ENCODE measurements at regions not wholly inside any gene's neighbourhood (a gene's known extent, or its start where the extent isn't known, plus 50 kb on each side); places are given as distances from the start of the nearest gene placed in this dataset.
A peak's percentile ranks its signal among the peaks of the same experiment; 100 is the strongest.

GRCh38 chr12:88650715-88651114 is 70.4 kb upstream of the KITLG start:
- Histone ChIP-seq H3K79me2 (ENCODE audit: insufficient read depth, low read length) (no peaks in the 10 kb centered on the region), H3K27ac (ENCODE audit: low read depth in 1 of 2, low read length in 2 of 2) (no peak overlapping the region), H3K36me3 (replicated peaks in 1 of 2; ENCODE audit: control insufficient read depth in 1 of 2, insufficient read depth in 2 of 2, low read length in 2 of 2) (no peaks in the 10 kb centered on the region), H4K20me1 (ENCODE audit: insufficient read depth, low read length) (no peaks in the 10 kb centered on the region), H3K9me3 (replicated peaks in 1 of 2; ENCODE audit: control insufficient read depth in 1 of 2, insufficient read depth in 1 of 2, low read length in 2 of 2) (peaks cover 0 to 3% of the 10 kb centered on the region in 2 donors), H3K9ac (ENCODE audit: insufficient read depth, low read length, poor library complexity, severe bottlenecking) (no peak overlapping the region), H3K4me1 (ENCODE audit: control insufficient read depth in 1 of 2, insufficient read depth in 2 of 2, low read length in 2 of 2) (peaks cover 2 to 4% of the 10 kb centered on the region in 2 donors), H2AFZ (ENCODE audit: insufficient read depth, low read depth, low read length, poor library complexity, severe bottlenecking) (no peak overlapping the region), H3K4me2 (replicated peaks; ENCODE audit: extremely low read depth, low read length, poor library complexity, severe bottlenecking) (no peak overlapping the region), H3K27me3 (ENCODE audit: control insufficient read depth in 2 of 2, insufficient read depth in 2 of 2, low read length in 2 of 2) (peaks cover 0 to 8% of the 10 kb centered on the region in 2 donors), H3K4me3 (replicated peaks in 1 of 3; ENCODE audit: low read depth in 2 of 3, low read length in 3 of 3) (no peak overlapping the region)
- intact Hi-C loops (cut with micrococcal nuclease): no loop called here
- no peak overlapping the region for H3K27ac Mint-ChIP-seq
- DNase-seq: peak in 2 of 3 donors; percentile 7 to 15
- no peaks in the 10 kb centered on the region for H3K4me1 Mint-ChIP-seq
- H3K4me3 Mint-ChIP-seq: no peak overlapping the region
- H3K27me3 Mint-ChIP-seq (ENCODE audit: low read depth in 3 of 3): peaks cover 3 to 8% (median 7%) of the 10 kb centered on the region in 3 donors
- H3K9me3 Mint-ChIP-seq: peaks cover 0 to 8% (median 2%) of the 10 kb centered on the region in 7 donors
- TF ChIP-seq CTCF (IDR thresholded peaks at IDR 0.05): no peak
- H3K36me3 Mint-ChIP-seq: no peaks in the 10 kb centered on the region

GRCh38 chr12:88648625-88649024 is 68.4 kb upstream of the KITLG start:
- Histone ChIP-seq H3K9ac (ENCODE audit: insufficient read depth, low read length, poor library complexity, severe bottlenecking) (no peak overlapping the region), H3K9me3 (replicated peaks in 1 of 2; ENCODE audit: control insufficient read depth in 1 of 2, insufficient read depth in 1 of 2, low read length in 2 of 2) (peaks cover 0 to 3% of the 10 kb centered on the region in 2 donors), H2AFZ (ENCODE audit: insufficient read depth, low read depth, low read length, poor library complexity, severe bottlenecking) (no peak overlapping the region), H3K36me3 (replicated peaks in 1 of 2; ENCODE audit: control insufficient read depth in 1 of 2, insufficient read depth in 2 of 2, low read length in 2 of 2) (no peaks in the 10 kb centered on the region), H3K4me1 (ENCODE audit: control insufficient read depth in 1 of 2, insufficient read depth in 2 of 2, low read length in 2 of 2) (peaks cover 18 to 19% of the 10 kb centered on the region in 2 donors), H3K27ac (ENCODE audit: low read depth in 1 of 2, low read length in 2 of 2) (no peak overlapping the region), H4K20me1 (ENCODE audit: insufficient read depth, low read length) (no peaks in the 10 kb centered on the region), H3K27me3 (ENCODE audit: control insufficient read depth in 2 of 2, insufficient read depth in 2 of 2, low read length in 2 of 2) (peaks cover 0 to 2% of the 10 kb centered on the region in 2 donors), H3K79me2 (ENCODE audit: insufficient read depth, low read length) (no peaks in the 10 kb centered on the region), H3K4me2 (replicated peaks; ENCODE audit: extremely low read depth, low read length, poor library complexity, severe bottlenecking) (no peak overlapping the region), H3K4me3 (replicated peaks in 1 of 3; ENCODE audit: low read depth in 2 of 3, low read length in 3 of 3) (no peak overlapping the region)
- Mint-ChIP-seq H3K4me3 (no peak overlapping the region), H3K36me3 (peaks cover 0 to 3% of the 10 kb centered on the region in 2 donors), H3K9me3 (peaks cover 3 to 9% (median 5%) of the 10 kb centered on the region in 7 donors), H3K27me3 (ENCODE audit: low read depth in 3 of 3) (peaks cover 2 to 7% (median 3%) of the 10 kb centered on the region in 3 donors), H3K4me1 (peaks cover 15% of the 10 kb centered on the region), H3K27ac (no peak overlapping the region)
- no peak for TF ChIP-seq CTCF (IDR thresholded peaks at IDR 0.05)
- WGBS (ENCODE audit: insufficient coverage): 86% methylated on average over 1 of the region's 1 CpG
- intact Hi-C loops (cut with micrococcal nuclease): no loop called here
- DNase-seq: no peak

Measured in CD14-positive monocyte (primary cell).